ENCODE measurements at regions not wholly inside any gene's neighbourhood (a gene's known extent, or its start where the extent isn't known, plus 50 kb on each side); places are given as distances from the start of the nearest gene placed in this dataset.
"Not testable (repeated sequence)": the region's sequence is repeated elsewhere in the genome, so short reads cannot be mapped to it uniquely, and the experiment has no call there.

GRCh38 chr7:126150278-126150958 is 1102.3 kb downstream of the GRM8 start:
- Mint-ChIP-seq H3K36me3 (ENCODE audit: low read depth) (no peaks in the 10 kb centered on the region), H3K4me1 (no peaks in the 10 kb centered on the region)

GRCh38 chr7:126140858-126141466 is 1111.8 kb downstream of the GRM8 start:
- H3K4me1 Mint-ChIP-seq: no peaks in the 10 kb centered on the region
- H3K27ac Mint-ChIP-seq: no peak overlapping the region
- no peak overlapping the region for H3K4me3 Mint-ChIP-seq
- no peaks in the 10 kb centered on the region for H3K36me3 Mint-ChIP-seq (ENCODE audit: low read depth)
- DNase-seq: no peak
- ATAC-seq: no peak
- H3K9me3 ChIP-seq (ENCODE audit: control insufficient read depth, low read length, poor library complexity, severe bottlenecking): no peaks in the 10 kb centered on the region
- no peaks in the 10 kb centered on the region for H3K27me3 Mint-ChIP-seq

More at GRCh38 chr7:126150278-126150958, 1102.3 kb downstream of the GRM8 start:
- Mint-ChIP-seq H3K27ac (no peak overlapping the region), H3K4me3 (no peak overlapping the region), H3K27me3 (no peaks in the 10 kb centered on the region)
- no peak for DNase-seq
- no peaks in the 10 kb centered on the region for H3K9me3 ChIP-seq (ENCODE audit: control insufficient read depth, low read length, poor library complexity, severe bottlenecking)
- ATAC-seq: no peak

- no peaks in the 10 kb centered on the region for H3K27me3 Mint-ChIP-seq
Observed at GRCh38 chr7:126119981-126120380, 1132.8 kb downstream of the GRM8 start.

DNA sequence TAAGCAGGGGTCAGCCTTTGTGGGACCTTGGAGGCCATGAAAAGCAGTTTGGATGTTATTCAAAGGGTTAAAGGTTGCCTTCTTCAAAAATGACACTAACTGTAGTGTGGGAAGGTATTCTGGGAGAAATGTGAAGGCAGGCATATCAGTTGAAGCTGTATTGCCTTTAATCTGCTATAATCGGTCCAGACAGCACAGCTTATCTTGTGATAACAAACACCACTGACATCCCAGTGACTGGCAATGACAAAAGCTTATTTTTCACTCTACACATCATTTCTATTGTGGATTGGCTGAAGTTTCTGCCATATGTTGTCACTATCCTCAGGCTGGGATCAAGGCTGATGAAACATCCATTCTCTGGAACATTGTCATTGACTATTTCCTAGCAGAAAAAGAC is 1149.2 kb downstream of the GRM8 start:
- no peak overlapping the region for H3K4me3 Mint-ChIP-seq
- no peaks in the 10 kb centered on the region for H3K4me1 Mint-ChIP-seq
- no peak for ATAC-seq
- H3K9me3 ChIP-seq (ENCODE audit: control insufficient read depth, low read length, poor library complexity, severe bottlenecking): no peaks in the 10 kb centered on the region
- H3K27me3 Mint-ChIP-seq: no peaks in the 10 kb centered on the region
- H3K36me3 Mint-ChIP-seq (ENCODE audit: low read depth): no peaks in the 10 kb centered on the region
- no peak overlapping the region for H3K27ac Mint-ChIP-seq
- DNase-seq: no peak

More at GRCh38 chr7:126119981-126120380, 1132.8 kb downstream of the GRM8 start:
- no peak for DNase-seq
- Mint-ChIP-seq H3K36me3 (ENCODE audit: low read depth) (no peaks in the 10 kb centered on the region), H3K27ac (no peak overlapping the region), H3K4me3 (no peak overlapping the region), H3K4me1 (no peaks in the 10 kb centered on the region)
- ATAC-seq: no peak
- H3K9me3 ChIP-seq (ENCODE audit: control insufficient read depth, low read length, poor library complexity, severe bottlenecking): no peaks in the 10 kb centered on the region

DNA sequence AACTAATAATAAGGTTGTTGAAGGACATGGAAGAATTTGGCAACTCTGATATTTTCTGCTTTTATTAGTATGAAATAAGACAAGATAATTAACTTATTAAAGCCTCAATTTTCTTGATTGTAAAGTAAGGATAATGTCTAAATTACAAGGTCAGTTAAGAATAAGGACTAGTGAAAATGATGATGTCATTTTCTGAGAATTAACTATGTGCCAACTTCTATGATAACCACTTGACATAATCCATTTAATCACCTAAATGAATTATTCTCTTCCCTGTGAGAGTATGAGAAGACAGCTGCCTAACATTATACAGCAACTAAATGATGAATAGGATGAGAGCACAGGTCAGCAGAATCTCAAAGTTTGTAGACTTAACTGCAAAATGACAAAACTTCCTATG is 1153.4 kb upstream of the POT1 start:
- no peaks in the 10 kb centered on the region for H3K4me1 Mint-ChIP-seq
- no peaks in the 10 kb centered on the region for H3K9me3 ChIP-seq (ENCODE audit: control insufficient read depth, low read length, poor library complexity, severe bottlenecking)
- H3K4me3 Mint-ChIP-seq: no peak overlapping the region
- H3K27me3 Mint-ChIP-seq: no peaks in the 10 kb centered on the region
- H3K36me3 Mint-ChIP-seq (ENCODE audit: low read depth): no peaks in the 10 kb centered on the region
- DNase-seq (no peak), ATAC-seq (no peak)
- no peak overlapping the region for H3K27ac Mint-ChIP-seq

DNA sequence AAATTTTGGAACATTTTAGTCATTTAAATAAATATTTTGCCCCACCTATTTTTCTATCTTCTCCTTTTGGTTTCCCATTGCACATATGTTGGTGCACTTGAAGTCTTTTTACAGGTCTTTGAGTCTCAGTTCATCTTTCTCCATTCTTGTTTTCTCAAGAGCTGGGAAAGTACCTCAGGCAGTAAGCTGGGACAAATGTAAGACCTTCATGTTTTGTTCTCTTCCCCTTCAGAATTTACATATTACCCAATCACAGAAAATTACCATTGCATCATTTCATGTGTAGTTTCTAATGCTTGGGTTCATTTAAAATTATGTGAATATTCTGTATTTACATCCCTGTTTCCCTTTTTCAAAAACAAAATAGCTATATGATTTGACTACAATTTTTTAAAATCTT is 1150.0 kb upstream of the POT1 start:
- no peaks in the 10 kb centered on the region for H3K36me3 Mint-ChIP-seq (ENCODE audit: low read depth)
- no peaks in the 10 kb centered on the region for H3K27me3 Mint-ChIP-seq
- no peak for DNase-seq
- H3K4me1 Mint-ChIP-seq: no peaks in the 10 kb centered on the region
- no peaks in the 10 kb centered on the region for H3K9me3 ChIP-seq (ENCODE audit: control insufficient read depth, low read length, poor library complexity, severe bottlenecking)
- no peak for ATAC-seq
- no peak overlapping the region for H3K27ac Mint-ChIP-seq
- H3K4me3 Mint-ChIP-seq: no peak overlapping the region

GRCh38 chr7:126079151-126079550 is 1149.5 kb upstream of the POT1 start:
- ATAC-seq: no peak
- H3K27ac Mint-ChIP-seq: no peak overlapping the region
- no peak for DNase-seq
- no peaks in the 10 kb centered on the region for H3K4me1 Mint-ChIP-seq
- no peaks in the 10 kb centered on the region for H3K36me3 Mint-ChIP-seq (ENCODE audit: low read depth)
- no peaks in the 10 kb centered on the region for H3K9me3 ChIP-seq (ENCODE audit: control insufficient read depth, low read length, poor library complexity, severe bottlenecking)
- H3K4me3 Mint-ChIP-seq: no peak overlapping the region
- H3K27me3 Mint-ChIP-seq: no peaks in the 10 kb centered on the region

DNA sequence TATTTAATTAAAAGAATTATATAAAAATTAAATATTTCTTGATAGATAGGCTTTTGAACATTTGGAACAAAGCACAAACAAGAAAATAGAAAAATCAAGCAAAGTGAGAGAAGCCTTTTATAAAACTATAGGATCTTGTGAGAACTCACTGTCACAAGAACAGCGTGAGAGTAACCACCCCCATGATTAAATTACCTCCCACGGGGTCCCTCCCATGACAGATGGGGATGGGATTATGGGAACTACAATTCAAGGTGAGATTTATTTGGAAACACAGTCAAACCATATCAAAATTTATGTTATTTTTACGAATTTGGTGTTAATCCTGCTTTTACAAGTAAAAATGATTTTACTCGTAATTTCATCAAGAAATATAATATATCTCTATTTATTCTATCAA is 1136.1 kb upstream of the POT1 start:
- DNase-seq (no peak), ATAC-seq (no peak)
- peaks cover 3% of the 10 kb centered on the region for H3K9me3 ChIP-seq (ENCODE audit: control insufficient read depth, low read length, poor library complexity, severe bottlenecking)
- Mint-ChIP-seq H3K27me3 (no peaks in the 10 kb centered on the region), H3K4me1 (no peaks in the 10 kb centered on the region), H3K36me3 (ENCODE audit: low read depth) (no peaks in the 10 kb centered on the region), H3K27ac (no peak overlapping the region), H3K4me3 (no peak overlapping the region)

- no peaks in the 10 kb centered on the region for H3K27me3 Mint-ChIP-seq
- no peaks in the 10 kb centered on the region for H3K36me3 Mint-ChIP-seq (ENCODE audit: low read depth)
- H3K4me1 Mint-ChIP-seq: no peaks in the 10 kb centered on the region
- no peaks in the 10 kb centered on the region for H3K9me3 ChIP-seq (ENCODE audit: control insufficient read depth, low read length, poor library complexity, severe bottlenecking)
- H3K4me3 Mint-ChIP-seq: no peak overlapping the region
- ATAC-seq: no peak
- no peak for DNase-seq
- H3K27ac Mint-ChIP-seq: no peak overlapping the region
Observed at GRCh38 chr7:126057979-126058378, 1128.4 kb upstream of the POT1 start.

DNA sequence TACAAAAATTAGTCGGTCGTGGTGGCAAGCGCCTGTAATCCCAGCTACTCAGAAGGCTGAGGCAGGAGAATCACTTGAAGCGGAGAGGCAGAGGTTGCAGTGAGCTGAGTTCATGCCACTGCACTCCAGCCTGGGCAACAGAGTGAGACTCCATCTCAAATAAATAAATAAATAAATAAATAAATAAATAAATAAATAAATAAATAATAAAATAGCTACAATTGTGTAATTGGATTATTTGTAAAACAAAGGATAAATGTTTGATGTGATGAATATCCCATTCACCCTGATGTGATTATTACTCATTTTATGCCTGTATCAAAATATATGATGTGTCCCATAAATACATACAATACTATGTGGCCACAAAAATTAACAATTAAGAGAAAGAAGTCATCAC is 1127.0 kb upstream of the POT1 start:
- H3K4me1 Mint-ChIP-seq; H3K9me3 ChIP-seq (ENCODE audit: control insufficient read depth, low read length, poor library complexity, severe bottlenecking); H3K27me3 Mint-ChIP-seq; DNase-seq; H3K27ac Mint-ChIP-seq; H3K4me3 Mint-ChIP-seq; H3K36me3 Mint-ChIP-seq (ENCODE audit: low read depth); ATAC-seq: not testable (repeated sequence)

DNA sequence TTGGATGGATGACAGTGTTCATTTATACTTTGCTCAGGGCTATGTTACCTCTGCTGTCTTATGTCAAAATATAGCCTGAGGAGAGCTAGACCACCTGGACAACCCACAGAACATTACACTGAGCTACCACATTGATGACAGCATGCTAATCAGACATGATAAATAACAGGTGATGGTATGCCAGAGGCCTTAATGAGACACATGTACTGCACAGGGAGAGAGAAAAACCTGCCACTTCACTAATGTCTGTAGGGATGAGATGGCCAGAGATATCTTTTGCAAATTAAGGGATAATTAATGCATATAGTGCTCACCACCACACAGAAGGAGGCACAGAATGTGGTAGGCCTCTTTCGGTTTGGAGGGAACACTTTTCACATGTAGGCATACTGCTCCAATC is 1122.6 kb upstream of the POT1 start:
- DNase-seq: no peak
- H3K4me3 Mint-ChIP-seq: no peak overlapping the region
- no peaks in the 10 kb centered on the region for H3K4me1 Mint-ChIP-seq
- no peaks in the 10 kb centered on the region for H3K36me3 Mint-ChIP-seq (ENCODE audit: low read depth)
- ATAC-seq: no peak
- H3K27me3 Mint-ChIP-seq: no peaks in the 10 kb centered on the region
- H3K9me3 ChIP-seq (ENCODE audit: control insufficient read depth, low read length, poor library complexity, severe bottlenecking): no peaks in the 10 kb centered on the region
- no peak overlapping the region for H3K27ac Mint-ChIP-seq

- no peak for DNase-seq
- H3K4me3 Mint-ChIP-seq: no peak overlapping the region
- H3K27me3 Mint-ChIP-seq: no peaks in the 10 kb centered on the region
- H3K36me3 Mint-ChIP-seq (ENCODE audit: low read depth): no peaks in the 10 kb centered on the region
- no peaks in the 10 kb centered on the region for H3K9me3 ChIP-seq (ENCODE audit: control insufficient read depth, low read length, poor library complexity, severe bottlenecking)
- ATAC-seq: no peak
- no peak overlapping the region for H3K27ac Mint-ChIP-seq
- no peaks in the 10 kb centered on the region for H3K4me1 Mint-ChIP-seq
Observed at GRCh38 chr7:126044662-126045061, 1115.0 kb upstream of the POT1 start.

GRCh38 chr7:126041472-126041871 is 1111.8 kb upstream of the POT1 start:
- no peaks in the 10 kb centered on the region for H3K4me1 Mint-ChIP-seq
- ATAC-seq (no peak), DNase-seq (no peak)
- no peak overlapping the region for H3K27ac Mint-ChIP-seq
- no peaks in the 10 kb centered on the region for H3K27me3 Mint-ChIP-seq
- no peaks in the 10 kb centered on the region for H3K9me3 ChIP-seq (ENCODE audit: control insufficient read depth, low read length, poor library complexity, severe bottlenecking)
- no peak overlapping the region for H3K4me3 Mint-ChIP-seq
- no peaks in the 10 kb centered on the region for H3K36me3 Mint-ChIP-seq (ENCODE audit: low read depth)
